HEK293 (cell line): ENCODE measurements at regions not wholly inside any gene's neighbourhood (a gene's known extent, or its start where the extent isn't known, plus 50 kb on each side); places are given as distances from the start of the nearest gene placed in this dataset.
A peak's percentile ranks its signal among the peaks of the same experiment; 100 is the strongest.

Experiments
- GFI1B ChIP-seq: fragments of 450-650 bp; formaldehyde crosslinking; IDR thresholded peaks from 2 replicates; pipeline ENCODE4 v1.5.1; 2016; ENCODE audit warnings: missing biosample characterization, missing genetic modification characterization
- GLI4 ChIP-seq: fragments of 450-650 bp; formaldehyde crosslinking; IDR thresholded peaks from 2 replicates; pipeline ENCODE4 v1.5.1; 2016; ENCODE audit warnings: missing biosample characterization, missing genetic modification characterization
- KLF7 ChIP-seq: fragments of 450-650 bp; formaldehyde crosslinking; IDR thresholded peaks from 2 replicates; pipeline ENCODE4 v1.5.1; 2016; ENCODE audit warnings: missing biosample characterization, missing genetic modification characterization, borderline replicate concordance
- TSHZ1 ChIP-seq: fragments of 450-650 bp; formaldehyde crosslinking; IDR thresholded peaks from 2 replicates; pipeline ENCODE4 v1.5.1; 2016; ENCODE audit warnings: missing biosample characterization, missing genetic modification characterization, borderline replicate concordance
- ZBTB17 ChIP-seq: fragments of 450-650 bp; formaldehyde crosslinking; IDR thresholded peaks from 2 replicates; pipeline ENCODE4 v1.5.1; 2016; ENCODE audit warnings: missing biosample characterization, missing genetic modification characterization
- ZBTB26 ChIP-seq: fragments of 450-650 bp; formaldehyde crosslinking; optimal IDR thresholded peaks from 2 replicates; pipeline ENCODE3; 2016; ENCODE audit warnings: missing biosample characterization, mild to moderate bottlenecking, missing genetic modification characterization
- ZBTB44 ChIP-seq: fragments of 450-650 bp; IDR thresholded peaks from 2 replicates; pipeline ENCODE4 v1.5.1; 2018; ENCODE audit warnings: missing biosample characterization, mild to moderate bottlenecking, missing genetic modification characterization
- ZBTB7A ChIP-seq: fragments of 450-650 bp; formaldehyde crosslinking; IDR thresholded peaks from 2 replicates; pipeline ENCODE4 v1.5.1; 2016; ENCODE audit warnings: low read depth, missing biosample characterization, missing genetic modification characterization
- ZNF133 ChIP-seq: fragments of 450-650 bp; formaldehyde crosslinking; IDR thresholded peaks from 2 replicates; pipeline ENCODE4 v1.5.1; 2016; ENCODE audit warnings: missing biosample characterization, missing genetic modification characterization
- ZNF148 ChIP-seq: fragments of 450-650 bp; formaldehyde crosslinking; IDR thresholded peaks from 2 replicates; pipeline ENCODE4 v1.5.0; 2017; ENCODE audit warnings: missing biosample characterization, missing genetic modification characterization, borderline replicate concordance
- ZNF155 ChIP-seq: fragments of 450-650 bp; formaldehyde crosslinking; IDR thresholded peaks from 2 replicates; pipeline ENCODE4 v1.5.1; 2016; ENCODE audit warnings: missing biosample characterization, missing genetic modification characterization
- ZNF169 ChIP-seq: fragments of 450-650 bp; formaldehyde crosslinking; IDR thresholded peaks from 2 replicates; pipeline ENCODE4 v1.5.1; 2016; ENCODE audit warnings: missing biosample characterization, missing genetic modification characterization
- ZNF174 ChIP-seq: fragments of 450-650 bp; formaldehyde crosslinking; IDR thresholded peaks from 2 replicates; pipeline ENCODE4 v1.5.0; 2017; ENCODE audit warnings: missing biosample characterization, mild to moderate bottlenecking, missing genetic modification characterization
- ZNF248 ChIP-seq: fragments of 450-650 bp; formaldehyde crosslinking; IDR thresholded peaks from 2 replicates; pipeline ENCODE4 v1.5.1; 2017; ENCODE audit warnings: missing biosample characterization, missing genetic modification characterization
- ZNF26 ChIP-seq: fragments of 450-650 bp; formaldehyde crosslinking; IDR thresholded peaks from 2 replicates; pipeline ENCODE4 v1.5.1; 2016; ENCODE audit warnings: missing biosample characterization, missing genetic modification characterization
- ZNF335 ChIP-seq: fragments of 450-650 bp; formaldehyde crosslinking; conservative IDR thresholded peaks from 2 replicates; pipeline ENCODE4 v1.5.1; 2016; ENCODE audit warnings: missing biosample characterization, missing genetic modification characterization
- ZNF362 ChIP-seq: fragments of 450-650 bp; formaldehyde crosslinking; IDR thresholded peaks from 2 replicates; pipeline ENCODE4 v1.5.1; 2016; ENCODE audit warnings: missing biosample characterization, missing genetic modification characterization
- ZNF514 ChIP-seq: fragments of 450-650 bp; formaldehyde crosslinking; IDR thresholded peaks from 2 replicates; pipeline ENCODE4 v1.5.1; 2016; ENCODE audit warnings: missing biosample characterization, missing genetic modification characterization
- ZNF530 ChIP-seq: fragments of 450-650 bp; formaldehyde crosslinking; IDR thresholded peaks from 2 replicates; pipeline ENCODE4 v1.5.1; 2016; ENCODE audit warnings: low read depth, missing biosample characterization, missing genetic modification characterization
- ZNF544 ChIP-seq: fragments of 450-650 bp; formaldehyde crosslinking; IDR thresholded peaks from 2 replicates; pipeline ENCODE4 v1.5.0; 2017; ENCODE audit warnings: missing biosample characterization, missing genetic modification characterization
- ZNF571 ChIP-seq: fragments of 450-650 bp; formaldehyde crosslinking; IDR thresholded peaks from 2 replicates; pipeline ENCODE4 v1.5.0; 2017; ENCODE audit warnings: missing biosample characterization, missing genetic modification characterization
- ZNF600 ChIP-seq: fragments of 450-650 bp; formaldehyde crosslinking; IDR thresholded peaks from 2 replicates; pipeline ENCODE4 v1.5.1; 2016; ENCODE audit warnings: missing biosample characterization, missing genetic modification characterization
- ZNF610 ChIP-seq: fragments of 450-650 bp; formaldehyde crosslinking; IDR thresholded peaks from 2 replicates; pipeline ENCODE4 v1.5.1; 2016; ENCODE audit warnings: missing biosample characterization, missing genetic modification characterization, borderline replicate concordance
- ZNF621 ChIP-seq: fragments of 450-650 bp; formaldehyde crosslinking; IDR thresholded peaks from 2 replicates; pipeline ENCODE4 v1.5.1; 2017; ENCODE audit warnings: missing biosample characterization, missing genetic modification characterization
- ZNF623 ChIP-seq: fragments of 450-650 bp; formaldehyde crosslinking; IDR thresholded peaks from 2 replicates; pipeline ENCODE4 v1.5.1; 2016; ENCODE audit warnings: missing biosample characterization, missing genetic modification characterization
- ZNF629 ChIP-seq: fragments of 450-650 bp; formaldehyde crosslinking; IDR thresholded peaks from 2 replicates; pipeline ENCODE4 v1.5.1; 2017; ENCODE audit warnings: missing biosample characterization, missing genetic modification characterization
- ZNF776 ChIP-seq: fragments of 450-650 bp; formaldehyde crosslinking; IDR thresholded peaks from 2 replicates; pipeline ENCODE4 v1.5.0; 2017; ENCODE audit warnings: missing biosample characterization, missing genetic modification characterization, borderline replicate concordance
- ZNF785 ChIP-seq: fragments of 450-650 bp; formaldehyde crosslinking; IDR thresholded peaks from 2 replicates; pipeline ENCODE4 v1.5.1; 2016; ENCODE audit warnings: missing biosample characterization, missing genetic modification characterization
- ZNF837 ChIP-seq: fragments of 450-650 bp; formaldehyde crosslinking; IDR thresholded peaks from 2 replicates; pipeline ENCODE4 v1.5.1; 2016; ENCODE audit warnings: missing biosample characterization, missing genetic modification characterization

- TF ChIP-seq ZNF174 (no peak), TSHZ1 (tag by site-specific recombination) (no peak), ZNF133 (no peak), ZNF600 (0 out of 2 replicates have a peak, but pooled peaks have one; percentile 25), ZNF148 (tag by site-specific recombination) (no peak), ZNF335 (tag by site-specific recombination) (peak; percentile 62), KLF7 (tag by site-specific recombination) (no peak), ZNF248 (no peak), ZNF621 (no peak), ZNF629 (tag by site-specific recombination) (no peak), ZNF623 (tag by site-specific recombination) (no peak), ZNF362 (tag by site-specific recombination) (no peak), ZNF26 (tag by site-specific recombination) (no peak), ZBTB17 (peak; percentile 49; the same call in 1 of the 2 replicates), ZNF530 (no peak), ZNF610 (tag by site-specific recombination) (no peak), ZBTB7A (tag by site-specific recombination) (no peak), GLI4 (tag by site-specific recombination) (peak; percentile 82; the same call in 1 of the 2 replicates), ZNF776 (no peak), ZNF785 (no peak), ZNF837 (tag by site-specific recombination) (no peak), ZNF514 (no peak), GFI1B (no peak), ZNF169 (tag by site-specific recombination) (no peak), ZNF544 (tag by site-specific recombination) (no peak), ZBTB44 (tag by site-specific recombination) (no peak), ZNF571 (tag by site-specific recombination) (no peak), ZNF155 (tag by site-specific recombination) (no peak), ZBTB26 (tag by site-specific recombination) (peak; percentile 57)
These were observed 120.0 kb upstream of the RRP15 start (continued) for GRCh38 chr1:218164930-218165700.
